Ureter (tissue), 1 donor: ENCODE measurements at regions not wholly inside any gene's neighbourhood (a gene's known extent, or its start where the extent isn't known, plus 50 kb on each side); places are given as distances from the start of the nearest gene placed in this dataset.

Source experiments
- DNase-seq: peaks from one replicate; pipeline ENCODE4 v3.0.0-alpha.2; 2020; ENCODE audit warnings: low spot score
- donor health status: DM: yes; HTN: yes; CAD: no.

DNA sequence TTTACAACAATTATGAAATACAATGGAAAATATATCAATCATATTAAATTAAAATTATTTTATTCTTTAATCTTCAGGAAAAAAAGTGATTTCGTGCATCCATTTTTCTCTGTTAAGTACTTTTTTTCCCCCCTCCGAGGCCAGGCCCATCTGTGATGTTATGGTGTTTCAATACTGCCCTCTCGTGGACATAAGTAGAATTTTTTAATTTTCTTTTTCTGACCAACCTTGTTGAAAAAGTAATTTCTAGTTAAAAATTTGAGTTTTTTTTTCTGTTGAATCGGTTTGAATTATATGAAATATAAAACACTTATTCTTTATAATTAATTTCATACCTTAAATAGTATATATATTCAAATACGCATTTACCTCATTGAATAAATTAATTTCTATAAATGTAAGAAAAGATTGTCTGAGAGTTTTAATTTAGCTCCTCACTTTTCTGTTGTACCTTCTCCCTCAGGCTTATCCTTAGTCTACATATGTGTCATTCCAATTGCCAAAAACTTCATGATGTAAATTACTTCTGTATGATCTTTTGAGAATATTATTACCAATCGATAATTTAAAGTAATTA, 175.8 kb upstream of the TECRL start:
- no peak for DNase-seq

DNA sequence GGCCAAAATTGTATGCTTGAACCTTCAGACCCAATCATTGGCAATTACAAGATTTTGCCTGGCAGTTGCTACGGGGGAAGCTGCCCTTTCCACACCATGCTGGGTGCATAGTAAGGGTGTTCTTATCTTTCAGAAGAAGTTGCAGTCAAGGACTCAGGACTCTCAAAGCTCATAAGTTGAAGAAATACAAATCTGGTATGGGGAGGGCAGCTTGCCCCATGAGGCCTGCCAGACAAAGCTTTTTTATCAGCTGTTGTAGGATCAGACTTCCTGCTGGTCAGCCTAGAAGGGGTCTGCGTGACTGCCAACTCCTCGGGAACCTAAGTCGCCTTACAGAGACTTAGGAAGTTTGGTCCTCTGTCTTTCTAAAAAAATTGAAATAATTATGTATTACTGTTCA, 174.9 kb upstream of the TECRL start:
- no peak for DNase-seq

DNA sequence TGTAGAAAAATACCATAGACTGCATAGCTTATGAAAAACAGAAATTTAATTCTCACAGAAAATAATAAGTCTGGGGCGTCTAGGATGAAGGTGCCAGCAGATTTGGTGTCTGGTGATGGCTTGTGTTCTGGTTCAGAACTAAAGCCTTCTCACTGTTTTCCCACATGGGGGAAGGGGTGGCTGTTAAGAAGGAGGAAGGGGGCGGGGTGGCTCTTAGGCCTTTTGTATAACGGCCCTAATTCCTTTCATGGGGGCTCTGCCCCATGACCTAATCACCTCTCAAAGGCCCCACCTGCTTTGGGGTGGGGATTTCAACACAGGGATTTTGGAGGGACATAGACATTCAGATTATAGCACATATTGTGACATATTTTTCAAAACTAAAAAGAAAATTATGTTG, 173.2 kb upstream of the TECRL start:
- DNase-seq: no peak

DNA sequence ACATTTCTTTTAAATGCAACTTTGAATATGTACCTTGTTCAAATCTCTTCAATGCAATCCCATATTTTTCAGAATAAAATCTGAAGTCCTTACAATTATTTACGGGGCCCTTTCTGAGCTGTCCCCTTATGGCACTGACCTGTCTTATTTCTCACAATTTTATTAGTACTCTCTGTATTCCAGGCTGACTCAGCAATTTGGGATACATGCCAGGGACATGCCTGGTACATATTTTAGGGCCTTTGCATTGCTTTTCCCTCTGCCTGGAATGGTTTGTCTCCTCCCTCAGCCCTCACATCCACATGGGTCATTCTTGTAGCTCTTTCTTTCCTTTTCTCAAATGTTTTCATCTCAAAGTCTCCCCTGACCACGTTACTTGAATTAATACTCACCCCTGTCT, 172.2 kb upstream of the TECRL start:
- DNase-seq: no peak

DNA sequence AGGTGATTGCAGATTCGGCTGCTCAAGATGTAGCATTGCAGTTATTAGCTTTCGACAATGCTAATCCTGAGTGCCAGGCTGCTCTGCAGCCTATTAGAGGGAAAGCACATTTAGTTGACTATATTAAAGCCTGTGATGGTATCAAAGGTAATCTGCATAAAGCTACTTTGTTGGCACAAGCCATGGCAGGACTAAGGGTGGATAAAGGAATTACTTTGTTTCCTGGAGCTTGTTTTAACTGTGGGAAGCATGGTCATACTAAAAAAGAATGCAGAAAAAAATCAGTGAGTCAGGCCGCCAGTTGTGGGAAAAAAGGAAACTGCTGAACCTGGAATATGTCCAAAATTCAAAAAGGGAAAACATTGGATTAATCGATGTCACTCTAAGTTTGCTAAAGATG, 154.9 kb upstream of the TECRL start:
- DNase-seq: no peak

DNA sequence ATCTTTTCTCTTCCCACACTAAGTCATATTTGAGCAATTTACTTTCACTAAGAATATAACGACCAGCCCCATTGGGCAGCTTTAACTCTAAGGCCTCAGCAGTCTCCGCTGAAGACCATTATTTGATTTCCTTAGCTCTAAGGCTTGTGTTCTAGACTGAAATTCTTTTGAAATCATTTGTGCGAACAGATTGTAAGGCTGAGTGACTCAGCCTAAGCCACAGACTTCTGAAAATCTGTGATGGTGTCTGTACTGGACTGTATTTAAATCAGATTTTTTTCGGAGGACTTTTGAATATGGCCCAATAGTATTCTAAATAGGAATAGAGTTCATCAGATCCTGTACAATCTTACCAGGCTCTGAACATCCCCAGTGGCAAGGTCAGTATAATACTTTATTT, 150.3 kb upstream of the TECRL start:
- DNase-seq: no peak

DNA sequence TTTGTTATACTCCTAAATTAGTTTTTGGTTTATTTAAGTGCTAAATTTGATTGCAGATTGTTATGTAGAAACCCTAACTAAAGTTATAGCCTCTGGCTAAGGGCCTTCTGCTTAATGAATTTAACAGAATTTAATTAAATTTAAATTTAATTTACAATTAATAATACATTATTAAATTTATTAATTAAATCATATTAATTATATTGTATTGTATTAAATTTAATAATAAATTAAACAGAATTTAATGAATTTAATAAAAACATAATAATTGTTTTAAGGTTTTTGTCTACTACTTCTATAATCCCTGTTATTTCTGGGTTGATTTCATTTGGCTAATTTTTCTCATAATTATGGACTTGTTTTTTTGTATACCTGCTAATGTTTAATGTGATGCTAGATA, 141.9 kb upstream of the TECRL start:
- no peak for DNase-seq

DNA sequence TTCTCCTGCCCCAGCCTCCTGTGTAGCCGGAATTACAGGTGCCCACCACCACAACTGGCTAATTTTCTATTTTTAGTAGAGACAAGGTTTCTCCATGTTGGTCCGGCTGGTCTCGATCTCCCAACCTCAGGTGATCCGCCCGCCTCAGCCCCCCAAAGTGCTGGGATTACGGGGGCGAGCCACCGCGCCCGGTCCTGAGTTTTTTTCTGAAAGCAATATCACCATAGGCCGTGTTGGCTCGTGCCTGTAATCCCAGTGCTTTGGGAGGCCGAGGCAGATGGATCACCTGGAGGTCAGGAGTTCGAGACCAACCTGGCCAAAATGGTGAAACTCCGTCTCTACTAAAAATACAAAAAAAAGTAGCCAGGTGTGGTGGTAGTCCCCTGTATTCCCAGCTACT, 136.3 kb upstream of the TECRL start:
- no peak for DNase-seq

DNA sequence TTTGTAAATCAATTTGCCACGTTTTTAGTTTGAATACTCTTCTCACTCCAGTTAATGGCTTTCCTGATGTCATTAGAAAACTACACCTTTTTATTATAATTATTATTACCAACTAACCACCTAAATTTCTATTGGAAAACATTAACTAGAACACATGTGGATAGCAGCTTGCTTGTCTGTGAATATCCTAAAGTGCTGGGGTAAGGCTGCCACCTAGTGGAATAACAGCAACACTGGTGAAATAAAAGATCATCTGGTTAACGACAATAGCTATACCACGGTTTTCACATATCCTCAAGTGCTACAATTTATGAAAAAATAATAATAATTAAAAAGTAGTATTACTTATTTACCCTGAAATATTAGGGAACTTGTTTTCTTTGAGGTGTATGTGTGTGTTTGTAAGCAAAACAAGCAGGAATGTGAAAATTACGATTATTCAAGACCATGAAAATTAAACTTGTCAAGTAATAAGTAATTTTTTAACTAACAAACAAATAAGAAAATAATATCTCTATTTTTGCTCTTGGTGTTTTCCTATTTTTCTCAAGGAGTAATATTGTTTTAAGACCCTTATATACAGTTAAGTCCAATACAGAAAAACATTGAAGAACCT, 130.1 kb upstream of the TECRL start:
- peak; percentile 67 for DNase-seq

DNA sequence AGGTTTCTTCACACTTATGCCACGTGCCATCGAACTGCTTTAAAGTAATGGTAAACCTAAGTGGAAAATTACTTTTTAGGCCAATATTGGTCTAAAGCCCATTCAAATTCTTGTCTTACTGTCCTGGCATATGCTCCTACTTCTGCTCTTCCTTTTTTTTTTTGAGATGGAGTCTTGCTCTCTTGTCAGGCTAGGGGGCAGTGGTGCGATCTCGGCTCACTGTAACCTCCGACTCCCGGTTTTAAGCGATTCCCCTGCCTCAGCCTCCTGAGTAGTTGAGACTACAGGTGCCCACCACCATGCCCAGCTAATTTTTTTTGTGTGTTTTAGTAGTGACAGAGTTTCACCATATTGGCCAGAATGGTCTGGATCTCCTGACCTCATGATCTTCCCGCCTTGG, 129.0 kb upstream of the TECRL start:
- DNase-seq: no peak

DNA sequence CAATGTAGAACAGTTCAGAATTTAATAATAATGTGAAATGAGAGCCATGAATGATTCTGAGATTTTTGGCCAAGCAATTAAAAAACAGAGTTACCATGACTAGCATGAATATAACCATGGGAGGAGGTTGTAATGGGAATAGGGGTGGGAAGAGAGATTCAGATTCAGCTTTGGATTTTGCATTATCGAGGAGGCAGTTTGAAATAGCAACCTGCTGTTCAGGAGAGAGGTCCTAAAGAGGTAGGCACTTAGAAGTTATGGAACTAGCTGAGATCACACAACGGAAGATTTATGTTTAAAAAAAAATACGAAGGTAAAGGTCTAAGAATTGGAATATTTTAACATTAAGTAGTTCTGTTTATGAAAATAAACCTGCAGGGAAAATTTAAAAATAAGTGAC, 124.4 kb upstream of the TECRL start:
- DNase-seq: no peak

DNA sequence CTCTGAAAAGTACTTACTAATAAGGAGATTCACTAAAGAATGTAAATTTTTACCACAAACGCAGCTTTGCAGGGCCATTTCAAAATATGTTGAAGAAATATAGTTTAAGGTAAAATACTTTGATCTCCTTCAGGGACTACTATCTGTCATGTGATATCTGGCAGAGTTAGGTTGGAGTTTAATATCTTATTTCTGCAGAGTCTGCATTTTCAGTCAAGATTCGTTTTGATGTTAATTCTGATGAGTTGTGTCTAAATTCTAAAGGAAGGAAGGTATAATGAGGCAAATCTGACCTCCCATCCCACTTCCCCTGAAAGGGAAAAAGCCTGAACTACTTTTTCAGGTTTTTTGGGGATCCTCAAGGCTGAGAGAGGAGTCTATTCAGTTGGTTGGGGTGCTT, 123.9 kb upstream of the TECRL start:
- DNase-seq: no peak

DNA sequence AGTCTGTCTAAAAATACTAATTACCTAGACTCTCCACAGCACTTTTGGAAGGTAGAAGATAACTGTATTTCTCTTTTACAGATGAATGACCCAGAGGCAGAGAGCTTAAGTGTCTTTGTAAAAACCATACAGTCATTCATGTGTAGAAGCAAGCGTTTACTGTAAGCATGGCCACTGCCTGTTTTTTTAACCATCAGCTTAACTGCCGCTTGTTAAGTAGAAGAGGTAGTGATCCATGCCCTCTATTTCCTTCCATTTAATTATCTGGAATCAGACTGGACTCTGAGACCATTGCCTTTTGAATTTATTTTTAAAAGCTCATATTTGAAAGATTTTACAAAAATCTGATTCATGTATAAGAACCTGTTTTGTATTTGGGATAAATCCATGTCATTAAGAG, 111.2 kb upstream of the TECRL start:
- no peak for DNase-seq

DNA sequence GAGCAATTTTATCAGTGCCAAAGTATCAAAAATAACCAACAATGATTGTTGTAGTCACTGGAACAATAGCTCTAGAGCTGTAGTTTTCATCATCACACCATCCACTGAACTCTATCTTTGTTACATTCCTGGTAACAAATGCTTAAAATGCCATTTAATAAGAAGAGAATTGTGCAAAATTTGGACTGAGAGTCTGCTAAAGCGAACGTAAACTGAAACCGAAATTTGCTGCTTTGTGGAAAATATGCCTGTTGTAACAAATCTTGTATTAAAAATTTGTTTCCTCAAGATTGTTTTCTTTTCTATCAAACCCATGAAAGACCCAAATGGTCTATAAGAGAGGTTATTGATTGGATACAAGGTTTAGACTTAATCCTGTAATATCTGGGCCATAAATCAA, 109.3 kb upstream of the TECRL start:
- no peak for DNase-seq

DNA sequence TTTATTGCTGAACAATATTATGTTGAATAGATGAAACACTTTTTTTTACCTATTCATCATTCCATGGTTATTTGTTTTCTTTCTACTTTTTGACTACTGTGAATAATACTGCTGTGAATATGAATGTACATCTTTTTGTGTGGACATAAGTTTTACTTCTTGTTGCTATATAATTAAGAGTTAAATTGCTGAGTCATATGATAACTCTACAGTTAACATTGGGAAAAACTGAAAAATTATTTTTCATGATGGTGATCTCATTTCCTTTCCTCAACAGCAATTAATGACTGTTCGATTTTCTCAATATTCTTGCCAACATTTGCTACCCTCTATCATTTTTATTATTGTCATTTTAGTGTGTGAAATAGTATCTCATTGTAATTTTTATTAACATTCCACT, 106.9 kb upstream of the TECRL start:
- no peak for DNase-seq

DNA sequence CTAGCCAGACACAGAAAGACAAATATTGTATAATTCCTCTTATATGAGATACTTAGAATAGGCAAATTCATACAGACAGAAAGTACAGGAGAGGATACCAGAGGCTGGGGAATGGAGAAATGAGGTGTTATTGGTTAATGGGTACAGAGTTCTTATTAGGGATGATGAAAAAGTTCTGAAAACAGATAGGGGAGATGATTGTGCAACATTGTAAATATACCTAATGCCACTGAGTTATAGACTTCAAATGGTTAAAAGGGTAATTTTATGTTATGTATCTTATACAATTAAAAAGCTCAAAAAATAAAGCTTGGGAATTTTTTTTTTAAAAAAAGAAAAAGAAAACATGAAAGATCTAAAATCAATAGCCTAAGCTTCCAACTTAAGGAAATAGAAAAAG, 98.8 kb upstream of the TECRL start:
- DNase-seq: no peak

DNA sequence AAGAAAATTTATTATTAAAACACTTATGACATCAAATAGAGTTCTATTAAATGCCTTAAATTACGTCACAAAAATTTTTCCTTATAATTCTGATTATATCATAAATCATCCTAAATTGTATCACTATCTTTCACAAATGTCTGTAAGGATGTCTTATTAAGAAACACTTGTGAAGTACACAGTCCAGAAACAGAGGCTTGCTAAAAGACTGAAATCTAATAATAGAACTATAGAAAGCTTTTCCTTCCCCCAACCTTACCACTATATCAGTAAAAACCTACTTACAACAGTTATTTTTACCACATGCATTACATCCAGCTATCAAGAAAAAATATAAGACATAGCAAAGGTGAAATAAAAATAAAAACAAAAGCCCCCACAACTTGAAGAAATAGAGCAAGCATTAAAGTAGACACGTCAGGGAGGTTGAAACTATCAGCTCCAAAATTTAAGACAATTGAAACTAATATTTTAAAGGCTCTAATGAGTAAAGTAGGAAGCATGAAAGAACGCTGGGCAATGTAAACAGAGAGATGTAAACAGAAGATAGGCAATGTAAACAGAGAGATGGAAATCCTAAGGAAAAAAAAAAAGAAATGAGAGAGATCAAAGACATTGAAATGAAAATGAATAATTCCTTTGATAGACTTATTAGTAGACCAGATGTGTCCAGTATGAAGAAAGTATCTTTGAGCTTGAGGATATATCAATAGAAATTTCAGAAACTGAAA, 94.9 kb upstream of the TECRL start:
- DNase-seq: no peak

DNA sequence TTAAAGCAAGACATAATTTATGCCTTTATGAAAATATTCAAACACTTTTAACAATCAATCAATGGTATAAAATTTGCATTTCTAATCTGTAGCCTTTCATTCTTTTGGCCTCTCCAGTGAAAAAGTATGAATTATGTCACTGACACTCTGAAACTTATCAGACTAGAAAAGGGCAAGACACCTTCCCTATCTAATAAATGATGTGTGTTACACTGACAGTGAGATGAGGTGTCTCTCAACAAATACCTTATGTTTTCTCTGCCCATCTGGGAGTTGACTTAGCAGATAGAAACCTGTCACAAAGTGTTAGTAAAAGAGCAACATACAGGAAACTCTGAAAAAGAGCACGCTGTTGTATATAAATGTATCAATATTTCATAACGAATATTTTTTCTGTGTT, 94.2 kb upstream of the TECRL start:
- DNase-seq: no peak

DNA sequence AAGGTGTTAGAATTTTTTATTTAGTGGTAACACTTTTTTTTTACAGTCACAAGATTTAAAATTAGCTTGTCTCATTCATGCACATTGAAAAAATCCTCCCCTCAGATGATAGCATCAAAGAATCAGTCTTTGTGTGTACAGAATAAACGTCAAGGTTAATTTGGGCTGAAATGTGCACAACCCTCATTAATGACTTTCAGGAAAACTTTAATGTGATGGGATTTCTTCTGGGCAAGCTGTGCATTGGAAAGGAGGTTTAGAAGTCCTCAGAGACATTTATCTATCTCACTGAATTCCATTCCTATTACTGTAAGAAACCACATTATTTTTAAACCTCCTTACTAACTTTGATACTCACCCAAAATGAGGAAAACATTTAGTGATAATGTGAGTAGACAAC, 88.2 kb upstream of the TECRL start:
- DNase-seq: no peak

DNA sequence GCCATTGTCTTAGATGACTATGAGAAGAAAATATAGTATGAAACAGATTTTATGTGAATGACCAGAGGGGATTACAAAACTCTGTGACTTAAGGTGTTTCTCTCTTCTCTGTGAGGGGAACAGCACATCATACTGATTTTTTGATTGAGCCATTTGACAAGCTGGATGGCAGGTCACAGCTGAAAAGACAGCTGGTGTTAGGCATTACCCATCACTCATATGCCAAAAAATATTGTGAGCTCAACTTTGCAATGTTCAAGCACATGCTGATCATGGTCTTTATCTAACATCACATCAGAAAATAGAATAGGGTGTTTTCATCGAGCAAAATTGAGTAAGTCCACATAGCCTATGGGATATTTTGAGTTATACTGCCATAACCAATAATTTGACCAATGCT, 86.7 kb upstream of the TECRL start:
- no peak for DNase-seq

DNA sequence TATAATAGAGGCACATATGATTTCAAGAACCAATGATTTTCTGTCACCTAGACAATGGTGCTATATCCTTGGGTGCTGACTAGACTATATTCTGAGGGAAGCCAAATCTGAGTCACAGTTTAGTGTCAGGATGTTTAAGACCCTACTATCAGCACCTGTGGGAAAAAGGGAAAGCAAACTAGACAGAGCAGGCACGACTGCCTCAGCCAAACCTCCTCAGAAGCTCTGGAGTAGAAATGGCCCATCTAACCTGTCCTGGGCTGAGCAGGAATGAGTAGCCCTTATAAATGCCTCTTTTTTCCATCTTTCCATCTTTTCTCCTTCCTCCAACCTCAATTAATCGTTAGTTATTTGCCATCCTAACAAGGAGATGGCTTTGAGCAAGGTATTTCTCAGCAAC, 80.4 kb upstream of the TECRL start:
- no peak for DNase-seq

DNA sequence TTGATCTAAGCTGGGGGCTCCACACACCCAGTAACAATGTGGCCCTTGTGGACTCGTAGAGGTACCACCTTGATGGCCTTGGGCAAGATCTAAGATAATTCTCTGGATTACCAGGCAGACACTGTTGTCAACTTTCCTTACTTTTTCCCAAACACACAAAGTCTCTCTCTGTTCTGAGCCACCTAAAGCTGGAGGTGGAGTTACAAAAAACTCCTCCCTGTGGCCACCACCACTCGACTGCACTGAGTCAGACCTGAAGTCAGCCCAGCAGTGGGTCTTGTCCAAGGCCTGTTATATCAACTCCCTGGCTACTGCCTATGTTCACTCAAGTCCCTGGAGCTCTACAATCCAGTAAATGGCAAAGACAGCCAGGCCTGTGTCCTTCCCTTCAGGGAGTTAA, 70.1 kb upstream of the TECRL start:
- no peak for DNase-seq

DNA sequence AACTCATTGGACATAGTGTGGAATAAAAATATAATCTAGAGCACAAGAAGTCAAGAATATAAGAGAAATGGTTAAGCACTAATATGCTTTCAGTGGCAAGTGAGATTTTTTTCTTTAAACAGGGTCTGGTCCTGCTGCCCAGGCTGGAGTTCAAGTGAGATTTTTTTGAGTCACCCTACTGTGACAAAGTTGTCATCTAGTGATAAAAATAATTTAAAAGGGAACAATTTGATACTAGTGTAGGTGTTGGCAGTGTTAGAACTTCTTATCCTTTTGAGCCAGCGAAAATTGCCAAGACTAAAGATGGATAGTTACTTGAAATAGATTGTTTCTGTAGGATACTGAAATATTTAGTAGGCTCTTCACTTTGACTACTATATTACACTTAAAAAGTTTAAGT, 67.9 kb upstream of the TECRL start:
- DNase-seq: no peak

DNA sequence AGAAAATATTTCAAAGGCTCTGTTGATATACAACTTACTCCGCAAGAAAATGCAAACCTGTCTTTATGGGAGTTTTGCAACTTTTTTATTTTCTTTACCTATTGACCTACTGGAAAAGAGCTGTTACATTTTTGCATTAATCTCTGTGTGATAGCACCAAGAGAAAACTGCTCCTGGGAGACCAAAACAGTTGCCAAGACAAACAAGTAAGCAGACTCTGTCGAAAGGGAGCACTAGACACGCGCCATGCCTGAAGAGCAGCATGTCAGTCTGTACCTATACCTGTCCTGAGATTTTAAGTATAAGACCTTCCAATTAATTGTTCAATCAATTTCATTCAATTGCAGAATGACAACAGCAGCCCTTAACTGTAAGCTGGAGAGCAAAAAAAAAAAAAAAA, 56.0 kb upstream of the TECRL start:
- no peak for DNase-seq
